Fibroblast of peridontal ligament (primary cell): ENCODE measurements at regions not wholly inside any gene's neighbourhood (a gene's known extent, or its start where the extent isn't known, plus 50 kb on each side); places are given as distances from the start of the nearest gene placed in this dataset.

ENCODE experiments used
- DNase-seq: peaks from one replicate; pipeline ENCODE4 v3.0.0-alpha.2; 2010; ENCODE audit errors: extremely low read depth

DNA sequence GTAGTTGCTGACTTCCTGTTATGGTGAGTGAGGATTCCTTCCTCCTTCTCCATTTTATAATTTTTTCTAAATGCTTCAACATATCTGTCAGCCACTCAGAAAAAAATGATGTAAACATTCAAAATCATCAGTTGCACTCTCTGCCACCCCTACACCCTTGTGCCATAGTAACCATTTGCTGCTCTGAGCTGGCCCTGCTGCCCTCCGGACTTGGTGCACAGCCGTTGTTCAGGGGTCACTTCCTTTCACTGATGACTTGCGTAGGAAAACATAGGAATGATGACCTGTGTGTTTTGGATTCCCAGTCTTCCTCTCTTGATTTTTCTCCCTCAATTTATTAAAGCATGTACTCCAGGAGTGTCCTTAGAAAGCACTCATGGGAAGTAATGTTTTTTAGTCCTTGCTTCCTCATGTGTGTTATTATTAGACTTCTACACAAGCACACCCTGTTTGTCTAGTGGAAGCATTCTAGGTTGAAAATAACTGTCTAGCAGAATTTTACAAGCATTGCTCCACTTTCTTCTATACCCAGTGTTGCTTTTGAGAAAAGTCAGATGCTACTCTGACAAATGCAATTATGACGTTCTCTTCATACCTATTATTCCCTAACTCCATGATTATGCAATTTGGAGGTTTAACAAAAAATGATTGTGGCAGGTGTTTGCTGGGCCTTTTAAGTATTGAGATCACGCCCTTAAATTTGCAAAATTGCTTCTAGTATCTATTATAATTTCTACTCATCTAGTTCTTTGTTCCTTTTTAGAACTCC is 62.6 kb upstream of the MTPN start:
- DNase-seq: no peak

DNA sequence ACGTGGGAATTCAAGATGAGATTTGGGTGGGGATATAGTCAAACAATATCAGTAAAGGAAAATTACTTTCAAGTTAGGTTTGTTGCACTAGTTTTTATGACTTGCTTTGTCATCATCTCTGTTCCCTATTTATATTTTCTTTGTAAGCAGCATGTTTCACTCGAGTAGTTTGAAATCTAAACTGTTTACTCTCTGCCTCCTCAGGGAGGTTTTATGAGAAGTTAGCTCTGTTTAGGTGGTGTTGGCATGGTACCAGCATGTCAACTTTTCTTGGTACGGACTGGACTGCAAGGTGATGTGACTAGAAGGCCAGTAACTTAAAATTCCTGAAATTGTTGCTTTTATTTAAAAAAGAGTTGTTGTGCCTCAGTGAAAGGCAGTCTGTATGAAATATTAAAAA is 59.2 kb upstream of the MTPN start:
- peak; percentile 2 for DNase-seq

DNA sequence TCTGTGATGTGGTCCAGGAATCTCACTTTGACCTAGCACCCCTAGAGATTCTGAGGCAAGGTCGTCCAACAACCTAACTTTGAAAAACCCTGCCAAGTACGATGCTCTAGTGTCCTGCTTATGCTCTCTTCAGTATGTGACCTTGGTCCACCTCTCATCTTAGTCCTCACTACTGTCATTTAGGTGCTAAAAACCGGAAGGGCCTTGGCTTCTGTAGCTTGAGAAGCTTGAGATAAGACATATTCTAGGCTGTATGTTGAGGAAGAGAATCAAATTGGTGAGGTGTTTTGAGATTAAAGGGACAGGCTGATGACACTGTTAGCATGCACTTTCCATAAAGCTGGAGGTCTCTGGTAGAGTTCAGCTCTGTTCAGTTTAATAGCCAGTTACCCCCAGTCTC is 57.0 kb upstream of the MTPN start:
- DNase-seq: no peak

DNA sequence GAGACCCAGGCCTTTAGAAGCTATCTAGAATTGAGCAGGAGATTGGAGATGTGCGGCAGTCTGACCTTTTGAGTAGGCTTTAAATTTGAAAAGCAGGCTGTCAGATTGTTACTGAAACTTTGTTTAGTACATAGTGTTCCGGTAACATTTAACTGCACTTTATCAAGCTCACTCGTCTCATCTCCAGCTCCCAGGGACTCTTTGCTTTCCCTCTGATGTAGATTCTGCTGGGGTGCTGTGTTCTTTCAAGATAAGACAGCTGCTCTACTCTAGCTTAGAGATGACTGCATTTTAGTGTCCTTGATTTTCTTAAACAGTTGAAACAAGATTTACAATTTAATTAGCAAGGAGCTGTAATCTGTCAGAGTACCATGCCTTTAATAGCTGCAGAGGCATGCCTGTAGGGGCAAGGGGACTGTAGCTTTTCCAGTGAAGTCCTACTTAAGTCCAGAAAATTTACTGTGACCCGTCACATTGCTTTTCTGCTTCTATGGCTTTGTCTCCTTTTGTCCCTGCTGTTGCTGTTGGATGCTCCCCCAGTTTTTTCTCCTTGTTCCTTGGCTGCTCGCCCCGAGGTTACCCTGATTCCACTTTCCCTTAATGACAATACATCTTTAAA is 56.4 kb upstream of the MTPN start:
- DNase-seq: no peak

DNA sequence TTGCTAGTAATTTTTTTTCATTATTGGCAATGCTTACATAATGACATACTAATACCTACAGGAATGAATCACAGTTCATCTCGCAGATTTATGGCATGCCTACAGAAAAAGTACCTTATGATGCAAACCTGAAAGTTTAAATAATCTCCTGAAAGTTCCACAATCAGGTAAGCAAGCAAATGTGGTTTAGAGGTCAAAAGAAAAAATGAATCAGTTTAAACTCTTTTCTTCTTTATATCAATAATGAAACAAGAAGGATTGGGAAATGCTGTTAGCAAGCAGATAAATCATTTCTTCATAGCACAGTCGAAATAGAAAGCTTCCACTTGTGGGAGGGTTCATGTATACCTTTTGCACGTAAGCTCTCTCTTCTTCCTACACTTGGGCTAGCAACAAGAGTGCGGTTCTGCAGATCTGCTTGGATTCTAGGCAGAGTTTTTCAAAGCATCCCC is 53.7 kb upstream of the MTPN start:
- DNase-seq: no peak

DNA sequence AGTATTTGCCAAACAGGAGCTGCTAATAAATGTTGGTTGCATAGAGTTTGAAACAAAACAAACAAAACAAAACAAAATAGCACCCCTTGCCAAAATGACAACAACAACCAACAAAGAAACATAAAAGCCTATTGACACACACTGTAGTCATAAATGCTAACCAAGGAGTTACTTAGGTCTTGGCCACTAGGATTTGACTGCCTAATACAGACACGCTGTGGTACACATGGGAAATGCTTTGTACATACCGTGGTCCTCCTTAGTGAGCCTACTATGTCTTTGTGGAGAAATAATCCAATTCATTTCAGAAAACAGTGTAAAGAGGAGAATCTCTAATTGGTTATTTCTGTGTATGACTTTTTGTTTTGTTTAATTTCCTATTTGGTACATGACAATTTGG is 53.2 kb upstream of the MTPN start:
- no peak for DNase-seq

DNA sequence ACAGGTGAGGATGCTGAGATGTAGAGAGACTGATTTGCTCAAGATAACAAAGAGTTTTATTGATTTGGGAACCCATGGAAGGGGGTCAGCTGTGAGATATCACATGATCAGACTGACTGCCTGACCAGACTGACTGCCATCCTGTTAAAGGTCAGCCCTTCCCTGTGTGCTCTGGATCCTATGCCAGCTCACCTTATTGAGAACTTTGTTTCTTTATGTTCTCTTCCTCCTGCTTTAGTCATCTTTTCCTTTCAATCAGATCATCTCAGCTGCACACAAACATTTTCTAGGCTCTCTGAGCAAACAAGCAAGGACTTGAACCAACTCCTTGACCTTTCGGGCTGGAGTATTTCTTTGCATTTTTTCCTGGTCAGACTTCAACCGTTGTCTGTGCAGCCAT is 50.0 kb upstream of the MTPN start:
- DNase-seq: no peak
